ENCODE measurements at regions not wholly inside any gene's neighbourhood (a gene's known extent, or its start where the extent isn't known, plus 50 kb on each side); places are given as distances from the start of the nearest gene placed in this dataset.
"Not testable (repeated sequence)": the region's sequence is repeated elsewhere in the genome, so short reads cannot be mapped to it uniquely, and the experiment has no call there.

GRCh38 chr2:142525720-142526119 lies 351.7 kb upstream of the KYNU start:
- no peak overlapping the region for H3K4me3 ChIP-seq (ENCODE audit: low read depth, low read length)
- DNase-seq (ENCODE audit: low read depth), result no peak

DNA sequence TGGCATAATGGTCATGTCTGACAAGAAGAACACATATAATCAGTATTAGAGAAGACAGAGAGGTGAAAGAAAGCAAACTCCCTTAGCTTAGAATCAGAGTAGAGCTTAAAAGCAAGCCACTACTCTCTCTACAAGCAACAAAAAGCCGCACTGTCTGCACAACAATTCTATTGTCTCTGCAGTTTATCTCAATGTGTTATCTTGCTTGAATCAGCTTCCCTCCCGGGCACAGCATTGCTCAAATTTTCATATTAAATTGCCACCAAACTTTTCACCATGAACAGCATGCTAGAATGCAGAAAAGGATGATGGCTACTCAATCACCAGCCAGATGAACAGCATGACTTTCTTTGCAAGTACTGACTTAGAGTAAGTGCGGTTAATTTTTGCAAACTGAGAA lies 356.0 kb upstream of the KYNU start:
- H3K4me3 ChIP-seq (ENCODE audit: low read depth, low read length), result no peak overlapping the region
- TF ChIP-seq CTCF (IDR thresholded peaks at IDR 0.05; ENCODE audit: control insufficient read depth, extremely low read depth, insufficient read depth), result no peak
- no peak for DNase-seq (ENCODE audit: low read depth)

More at GRCh38 chr2:142525720-142526119, 351.7 kb upstream of the KYNU start:
- TF ChIP-seq CTCF (IDR thresholded peaks at IDR 0.05; ENCODE audit: control insufficient read depth, extremely low read depth, insufficient read depth), result no peak

- no peak for DNase-seq (ENCODE audit: low read depth)
- no peak for TF ChIP-seq CTCF (IDR thresholded peaks at IDR 0.05; ENCODE audit: control insufficient read depth, extremely low read depth, insufficient read depth)
Observed at GRCh38 chr2:142515493-142515892, 362.0 kb upstream of the KYNU start.

DNA sequence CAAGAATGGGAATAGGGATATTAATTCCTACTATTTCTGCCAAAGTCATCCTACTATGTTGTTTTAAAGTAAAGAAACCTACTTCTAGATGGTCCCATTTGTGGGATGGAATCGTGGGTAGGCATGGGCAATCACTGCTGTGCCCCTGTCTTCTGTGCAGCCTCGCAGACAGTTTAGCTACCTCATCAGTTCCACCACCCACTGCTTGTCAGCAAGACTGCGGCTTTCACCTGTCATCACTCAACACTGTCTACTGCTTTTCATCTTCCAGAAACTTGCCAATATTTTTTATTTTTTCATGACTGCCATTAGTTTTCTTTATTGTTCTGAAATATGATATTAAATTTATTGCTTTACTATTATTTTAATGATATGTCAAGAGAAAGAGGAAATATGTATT lies 368.1 kb upstream of the KYNU start:
- no peak for TF ChIP-seq CTCF (IDR thresholded peaks at IDR 0.05; ENCODE audit: control insufficient read depth, extremely low read depth, insufficient read depth)
- no peak for DNase-seq (ENCODE audit: low read depth)
- H3K4me3 ChIP-seq (ENCODE audit: low read depth, low read length), result no peak overlapping the region

More at GRCh38 chr2:142515493-142515892, 362.0 kb upstream of the KYNU start:
- no peak overlapping the region for H3K4me3 ChIP-seq (ENCODE audit: low read depth, low read length)

DNA sequence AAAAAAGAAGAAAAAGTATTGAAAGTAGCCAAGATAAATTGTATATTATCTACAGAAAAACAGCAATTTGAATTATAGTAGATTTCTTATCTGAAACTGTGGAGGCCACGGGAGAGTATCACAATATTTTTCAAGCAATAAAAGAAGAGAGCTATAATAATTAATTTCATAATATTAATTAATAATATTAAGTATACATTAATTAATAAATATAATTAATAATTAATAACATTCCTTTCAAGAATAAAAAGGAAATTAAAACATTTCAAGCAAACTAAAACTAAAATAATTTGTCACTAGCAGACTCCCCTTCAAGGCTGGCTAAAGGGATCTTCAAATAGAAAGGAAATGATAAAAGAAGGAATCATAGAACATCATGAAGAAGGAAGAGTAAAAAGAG lies 372.7 kb upstream of the KYNU start:
- TF ChIP-seq CTCF (IDR thresholded peaks at IDR 0.05; ENCODE audit: control insufficient read depth, extremely low read depth, insufficient read depth), result no peak
- no peak for DNase-seq (ENCODE audit: low read depth)
- H3K4me3 ChIP-seq (ENCODE audit: low read depth, low read length), result no peak overlapping the region

- no peak overlapping the region for H3K4me3 ChIP-seq (ENCODE audit: low read depth, low read length)
- DNase-seq (ENCODE audit: low read depth), result no peak
- no peak for TF ChIP-seq CTCF (IDR thresholded peaks at IDR 0.05; ENCODE audit: control insufficient read depth, extremely low read depth, insufficient read depth)
Observed at GRCh38 chr2:142502402-142502801, 371.6 kb upstream of the LRP1B start.

DNA sequence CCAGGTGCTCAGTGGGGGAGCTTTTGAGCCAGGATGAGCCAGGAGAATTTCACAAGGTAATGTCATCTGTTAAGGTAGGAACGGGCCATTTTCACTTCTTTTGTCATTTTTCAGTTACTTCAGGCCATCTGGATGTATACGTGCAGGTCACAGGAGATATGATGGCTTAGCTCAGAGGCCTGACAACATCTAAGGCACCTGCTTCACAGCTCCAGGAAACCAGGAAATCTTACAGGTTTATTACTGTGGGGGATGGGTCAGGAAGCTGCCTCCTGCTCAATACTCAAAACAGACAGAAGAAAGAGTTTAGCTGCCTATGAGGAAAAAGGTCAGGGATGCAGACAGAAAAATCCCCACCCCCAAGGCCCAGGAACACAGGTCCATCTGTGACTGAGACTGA lies 364.3 kb upstream of the LRP1B start:
- no peak for DNase-seq (ENCODE audit: low read depth)
- no peak overlapping the region for H3K4me3 ChIP-seq (ENCODE audit: low read depth, low read length)
- TF ChIP-seq CTCF (IDR thresholded peaks at IDR 0.05; ENCODE audit: control insufficient read depth, extremely low read depth, insufficient read depth), result no peak

DNA sequence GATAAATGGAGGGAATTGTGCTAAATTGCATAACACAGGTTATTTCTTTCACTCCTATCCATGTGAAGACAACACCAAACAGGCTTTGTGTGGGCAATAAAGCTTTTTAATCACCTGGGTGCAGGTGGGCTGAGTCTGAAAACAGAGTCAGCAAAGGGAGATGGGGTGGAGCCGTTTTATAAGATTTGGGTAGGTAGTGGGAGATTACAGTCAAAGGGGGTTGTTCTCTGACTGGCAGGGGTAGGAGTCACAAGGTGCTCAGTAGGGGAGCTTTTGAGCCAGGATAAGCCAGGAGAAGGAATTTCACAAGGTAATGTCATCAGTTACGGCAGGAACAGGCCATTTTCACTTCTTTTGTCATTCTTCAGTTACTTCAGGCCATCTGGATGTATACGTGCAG lies 358.8 kb upstream of the LRP1B start:
- not testable (repeated sequence) for H3K4me3 ChIP-seq (ENCODE audit: low read depth, low read length); DNase-seq (ENCODE audit: low read depth)

All from LNCaP clone FGC (cell line).